ENCODE measurements at regions not wholly inside any gene's neighbourhood (a gene's known extent, or its start where the extent isn't known, plus 50 kb on each side); places are given as distances from the start of the nearest gene placed in this dataset.

GRCh38 chr17:62126292-62126691, 61.2 kb upstream of the MED13 start:
- TF ChIP-seq, protein P1, sequence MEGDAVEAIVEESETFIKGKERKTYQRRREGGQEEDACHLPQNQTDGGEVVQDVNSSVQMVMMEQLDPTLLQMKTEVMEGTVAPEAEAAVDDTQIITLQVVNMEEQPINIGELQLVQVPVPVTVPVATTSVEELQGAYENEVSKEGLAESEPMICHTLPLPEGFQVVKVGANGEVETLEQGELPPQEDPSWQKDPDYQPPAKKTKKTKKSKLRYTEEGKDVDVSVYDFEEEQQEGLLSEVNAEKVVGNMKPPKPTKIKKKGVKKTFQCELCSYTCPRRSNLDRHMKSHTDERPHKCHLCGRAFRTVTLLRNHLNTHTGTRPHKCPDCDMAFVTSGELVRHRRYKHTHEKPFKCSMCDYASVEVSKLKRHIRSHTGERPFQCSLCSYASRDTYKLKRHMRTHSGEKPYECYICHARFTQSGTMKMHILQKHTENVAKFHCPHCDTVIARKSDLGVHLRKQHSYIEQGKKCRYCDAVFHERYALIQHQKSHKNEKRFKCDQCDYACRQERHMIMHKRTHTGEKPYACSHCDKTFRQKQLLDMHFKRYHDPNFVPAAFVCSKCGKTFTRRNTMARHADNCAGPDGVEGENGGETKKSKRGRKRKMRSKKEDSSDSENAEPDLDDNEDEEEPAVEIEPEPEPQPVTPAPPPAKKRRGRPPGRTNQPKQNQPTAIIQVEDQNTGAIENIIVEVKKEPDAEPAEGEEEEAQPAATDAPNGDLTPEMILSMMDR (IDR thresholded peaks at IDR 0.05): no peak
- TF ChIP-seq POLR2AphosphoS5 (IDR thresholded peaks at IDR 0.05): no peak

Measured in stomach (tissue), 4 donors.